ENCODE measurements at regions not wholly inside any gene's neighbourhood (a gene's known extent, or its start where the extent isn't known, plus 50 kb on each side); places are given as distances from the start of the nearest gene placed in this dataset.

- Mint-ChIP-seq H3K4me1 (ENCODE audit: low read depth) (no peaks in the 10 kb centered on the region), H3K9me3 (peaks cover 5% of the 10 kb centered on the region), H3K27ac (no peak overlapping the region), H3K4me3 (no peak overlapping the region), H3K27me3 (ENCODE audit: low read depth) (no peaks in the 10 kb centered on the region), H3K36me3 (ENCODE audit: low read depth) (no peaks in the 10 kb centered on the region)
- CTCF ChIA-PET = no interaction called here
- intact Hi-C loops (cut with micrococcal nuclease) = no loop called here
- DNase-seq = no peak
Measured at GRCh38 chr18:30081122-30081521, 961.4 kb downstream of the DSC3 start.

GRCh38 chr18:30072609-30073385, 969.7 kb downstream of the DSC3 start:
- H3K9me3 Mint-ChIP-seq = peaks cover 18% of the 10 kb centered on the region
- intact Hi-C loops (cut with micrococcal nuclease) = no loop called here
- no peak for DNase-seq
- H3K36me3 Mint-ChIP-seq (ENCODE audit: low read depth) = no peaks in the 10 kb centered on the region
- H3K27me3 Mint-ChIP-seq (ENCODE audit: low read depth) = no peaks in the 10 kb centered on the region
- H3K27ac Mint-ChIP-seq = no peak overlapping the region
- H3K4me3 Mint-ChIP-seq = no peak overlapping the region
- H3K4me1 Mint-ChIP-seq (ENCODE audit: low read depth) = no peaks in the 10 kb centered on the region
- CTCF ChIA-PET = no interaction called here

GRCh38 chr18:30066288-30066687, 976.3 kb downstream of the DSC3 start:
- CTCF ChIA-PET = no interaction called here
- H3K27ac Mint-ChIP-seq = no peak overlapping the region
- intact Hi-C loops (cut with micrococcal nuclease) = no loop called here
- H3K4me3 Mint-ChIP-seq = no peak overlapping the region
- H3K4me1 Mint-ChIP-seq (ENCODE audit: low read depth) = no peaks in the 10 kb centered on the region
- no peak for DNase-seq
- H3K9me3 Mint-ChIP-seq = peaks cover 11% of the 10 kb centered on the region
- no peaks in the 10 kb centered on the region for H3K27me3 Mint-ChIP-seq (ENCODE audit: low read depth)
- no peaks in the 10 kb centered on the region for H3K36me3 Mint-ChIP-seq (ENCODE audit: low read depth)

- intact Hi-C loops (cut with micrococcal nuclease) = no loop called here
- no peak for DNase-seq
- H3K9me3 Mint-ChIP-seq = peaks cover 5% of the 10 kb centered on the region
- H3K27ac Mint-ChIP-seq = no peak overlapping the region
- H3K36me3 Mint-ChIP-seq (ENCODE audit: low read depth) = no peaks in the 10 kb centered on the region
- CTCF ChIA-PET = no interaction called here
- no peaks in the 10 kb centered on the region for H3K4me1 Mint-ChIP-seq (ENCODE audit: low read depth)
- no peaks in the 10 kb centered on the region for H3K27me3 Mint-ChIP-seq (ENCODE audit: low read depth)
- H3K4me3 Mint-ChIP-seq = no peak overlapping the region
Measured at GRCh38 chr18:30057398-30057797, 985.1 kb downstream of the DSC3 start.

GRCh38 chr18:30056528-30056927, 986.0 kb downstream of the DSC3 start:
- intact Hi-C loops (cut with micrococcal nuclease) = no loop called here
- Mint-ChIP-seq H3K9me3 (peaks cover 5% of the 10 kb centered on the region), H3K27me3 (ENCODE audit: low read depth) (no peaks in the 10 kb centered on the region), H3K27ac (no peak overlapping the region), H3K4me1 (ENCODE audit: low read depth) (no peaks in the 10 kb centered on the region), H3K36me3 (ENCODE audit: low read depth) (no peaks in the 10 kb centered on the region), H3K4me3 (no peak overlapping the region)
- DNase-seq = no peak
- CTCF ChIA-PET = no interaction called here

GRCh38 chr18:30044496-30044895, 998.0 kb downstream of the DSC3 start:
- no peak for DNase-seq
- intact Hi-C loops (cut with micrococcal nuclease) = no loop called here
- Mint-ChIP-seq H3K9me3 (peaks cover 2% of the 10 kb centered on the region), H3K4me1 (ENCODE audit: low read depth) (no peaks in the 10 kb centered on the region), H3K27ac (no peak overlapping the region), H3K4me3 (no peak overlapping the region), H3K27me3 (ENCODE audit: low read depth) (no peaks in the 10 kb centered on the region), H3K36me3 (ENCODE audit: low read depth) (no peaks in the 10 kb centered on the region)
- CTCF ChIA-PET = no interaction called here

GRCh38 chr18:30039201-30039600, 1003.3 kb downstream of the DSC3 start:
- CTCF ChIA-PET = no interaction called here
- Mint-ChIP-seq H3K4me3 (no peak overlapping the region), H3K9me3 (peaks cover 8% of the 10 kb centered on the region), H3K36me3 (ENCODE audit: low read depth) (no peaks in the 10 kb centered on the region), H3K4me1 (ENCODE audit: low read depth) (no peaks in the 10 kb centered on the region), H3K27me3 (ENCODE audit: low read depth) (no peaks in the 10 kb centered on the region), H3K27ac (no peak overlapping the region)
- no peak for DNase-seq
- intact Hi-C loops (cut with micrococcal nuclease) = no loop called here

GRCh38 chr18:30034818-30035217, 1007.7 kb downstream of the DSC3 start:
- no peaks in the 10 kb centered on the region for H3K27me3 Mint-ChIP-seq (ENCODE audit: low read depth)

GRCh38 chr18:30016179-30016578, 1026.4 kb downstream of the DSC3 start:
- intact Hi-C loops (cut with micrococcal nuclease) = no loop called here
- no peaks in the 10 kb centered on the region for H3K4me1 Mint-ChIP-seq (ENCODE audit: low read depth)
- no peaks in the 10 kb centered on the region for H3K27me3 Mint-ChIP-seq (ENCODE audit: low read depth)
- DNase-seq = no peak
- CTCF ChIA-PET = no interaction called here
- no peaks in the 10 kb centered on the region for H3K36me3 Mint-ChIP-seq (ENCODE audit: low read depth)
- H3K9me3 Mint-ChIP-seq = peaks cover 8% of the 10 kb centered on the region
- H3K27ac Mint-ChIP-seq = no peak overlapping the region
- H3K4me3 Mint-ChIP-seq = no peak overlapping the region

More at GRCh38 chr18:30034818-30035217, 1007.7 kb downstream of the DSC3 start:
- CTCF ChIA-PET = no interaction called here
- Mint-ChIP-seq H3K27ac (no peak overlapping the region), H3K4me1 (ENCODE audit: low read depth) (no peaks in the 10 kb centered on the region), H3K4me3 (no peak overlapping the region), H3K9me3 (peaks cover 11% of the 10 kb centered on the region), H3K36me3 (ENCODE audit: low read depth) (no peaks in the 10 kb centered on the region)
- intact Hi-C loops (cut with micrococcal nuclease) = no loop called here
- DNase-seq = no peak

- CTCF ChIA-PET = no interaction called here
- Mint-ChIP-seq H3K36me3 (ENCODE audit: low read depth) (no peaks in the 10 kb centered on the region), H3K4me1 (ENCODE audit: low read depth) (no peaks in the 10 kb centered on the region), H3K4me3 (no peak overlapping the region), H3K9me3 (peaks cover 7% of the 10 kb centered on the region), H3K27ac (no peak overlapping the region), H3K27me3 (ENCODE audit: low read depth) (no peaks in the 10 kb centered on the region)
- intact Hi-C loops (cut with micrococcal nuclease) = no loop called here
- no peak for DNase-seq
Measured at GRCh38 chr18:30004965-30005364, 1037.6 kb downstream of the DSC3 start.

- intact Hi-C loops (cut with micrococcal nuclease) = no loop called here
- H3K4me3 Mint-ChIP-seq = no peak overlapping the region
- peaks cover 11% of the 10 kb centered on the region for H3K9me3 Mint-ChIP-seq
- DNase-seq = no peak
- no peaks in the 10 kb centered on the region for H3K27me3 Mint-ChIP-seq (ENCODE audit: low read depth)
- no peaks in the 10 kb centered on the region for H3K36me3 Mint-ChIP-seq (ENCODE audit: low read depth)
- CTCF ChIA-PET = interaction anchor here (0.6 kb wide), 1 partner anchor 21 kb away, joined by 3 read pairs; no protein-coding TSS in a partner anchor
- H3K27ac Mint-ChIP-seq = no peak overlapping the region
- no peaks in the 10 kb centered on the region for H3K4me1 Mint-ChIP-seq (ENCODE audit: low read depth)
Measured at GRCh38 chr18:29982218-29982617, 1060.3 kb downstream of the DSC3 start.

- CTCF ChIA-PET = no interaction called here
- Mint-ChIP-seq H3K36me3 (ENCODE audit: low read depth) (no peaks in the 10 kb centered on the region), H3K27me3 (ENCODE audit: low read depth) (no peaks in the 10 kb centered on the region), H3K27ac (no peak overlapping the region), H3K4me3 (no peak overlapping the region), H3K4me1 (ENCODE audit: low read depth) (no peaks in the 10 kb centered on the region), H3K9me3 (peaks cover 4% of the 10 kb centered on the region)
- intact Hi-C loops (cut with micrococcal nuclease) = no loop called here
- DNase-seq = no peak
Measured at GRCh38 chr18:29979881-29980280, 1062.7 kb downstream of the DSC3 start.

GRCh38 chr18:29969876-29970275, 1072.7 kb downstream of the DSC3 start:
- Mint-ChIP-seq H3K36me3 (ENCODE audit: low read depth) (no peaks in the 10 kb centered on the region), H3K9me3 (peaks cover 6% of the 10 kb centered on the region), H3K4me1 (ENCODE audit: low read depth) (no peaks in the 10 kb centered on the region), H3K27me3 (ENCODE audit: low read depth) (no peaks in the 10 kb centered on the region), H3K4me3 (no peak overlapping the region), H3K27ac (no peak overlapping the region)
- CTCF ChIA-PET = no interaction called here
- intact Hi-C loops (cut with micrococcal nuclease) = no loop called here
- DNase-seq = no peak

Measured in activated naive CD4-positive, alpha-beta T cell treated with anti-CD3 and anti-CD28 coated beads for 36 hours (primary cell).